Heart left ventricle (tissue), 13 donors: ENCODE measurements at regions not wholly inside any gene's neighbourhood (a gene's known extent, or its start where the extent isn't known, plus 50 kb on each side); places are given as distances from the start of the nearest gene placed in this dataset.

Source experiments
- POLR2A ChIP-seq, 2 donors: fragments of 450-650 bp; IDR thresholded peaks; one replicate each; pipeline ENCODE4 v1.6.1; 2017; ENCODE audit warnings: antibody characterized with exemption in 2 of 2, mild to moderate bottlenecking in 2 of 2, moderate library complexity in 2 of 2
- TF ChIP-seq, protein P1 (sequence below), 12 donors: fragments of 200-600 bp; sonication (generic) in 4 of 12; IDR thresholded peaks; one replicate each; pipeline versions ENCODE4 v1.5.0 to v1.8.0; 2018 to 2022; ENCODE audit warnings: antibody characterized with exemption in 12 of 12, mild to moderate bottlenecking in 5 of 12
- donor health status: ischemic (EF 13 %, LVEDD 7.1; RV severe dilation, severe dysfunction).
- donor health status: DM: no; HTN: yes; CAD: no.
- donor health status: DM: no; HTN: no; CAD: no.
- donor health status: ischemic (EF 25% LVEDD 6.9; RV normal size, moderate dysfunction).
- donor health status: ischemic (EF 25% LVEDD 5.7; RV mildly dilated, moderate dysfunction).
- donor health status: ischemic (EF 35%, LVEDD 5.7; RV mildly dilated, moderate dysfunction).
- donor health status: nonischemic (EF 11% LVEDD 7.7; RV severe dilation, severe dysfunction).
- donor health status: DM: yes; HTN: yes; CAD: no.
- donor health status: PGD.
- donor health status: ischemic (EF 29% LVEDD 5.4; RV normal size, mild dysfunction).
- donor health status: nonischemic (EF 23%, LVEDD 6.1; RV moderate dilation, normal function).

DNA sequence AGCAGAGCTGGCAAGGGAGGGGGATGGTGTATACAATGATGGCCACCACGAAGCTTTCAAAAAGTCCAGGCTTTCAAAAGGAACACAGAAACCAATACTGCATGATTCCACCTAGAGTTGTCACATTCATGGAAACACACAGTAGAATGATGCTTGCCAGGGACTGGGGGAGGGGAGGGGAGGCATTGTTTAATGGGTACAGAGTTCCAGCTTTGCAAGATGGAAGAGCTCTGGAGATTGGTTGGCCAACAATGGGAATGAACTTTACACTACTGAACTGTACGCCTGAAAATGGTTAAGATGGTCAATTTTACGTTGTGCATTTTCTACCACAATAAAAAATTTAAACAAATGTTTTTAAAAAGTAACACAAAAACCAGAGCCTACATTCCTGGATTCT lies 104.5 kb upstream of the KDM7A start:
- TF ChIP-seq, protein P1, sequence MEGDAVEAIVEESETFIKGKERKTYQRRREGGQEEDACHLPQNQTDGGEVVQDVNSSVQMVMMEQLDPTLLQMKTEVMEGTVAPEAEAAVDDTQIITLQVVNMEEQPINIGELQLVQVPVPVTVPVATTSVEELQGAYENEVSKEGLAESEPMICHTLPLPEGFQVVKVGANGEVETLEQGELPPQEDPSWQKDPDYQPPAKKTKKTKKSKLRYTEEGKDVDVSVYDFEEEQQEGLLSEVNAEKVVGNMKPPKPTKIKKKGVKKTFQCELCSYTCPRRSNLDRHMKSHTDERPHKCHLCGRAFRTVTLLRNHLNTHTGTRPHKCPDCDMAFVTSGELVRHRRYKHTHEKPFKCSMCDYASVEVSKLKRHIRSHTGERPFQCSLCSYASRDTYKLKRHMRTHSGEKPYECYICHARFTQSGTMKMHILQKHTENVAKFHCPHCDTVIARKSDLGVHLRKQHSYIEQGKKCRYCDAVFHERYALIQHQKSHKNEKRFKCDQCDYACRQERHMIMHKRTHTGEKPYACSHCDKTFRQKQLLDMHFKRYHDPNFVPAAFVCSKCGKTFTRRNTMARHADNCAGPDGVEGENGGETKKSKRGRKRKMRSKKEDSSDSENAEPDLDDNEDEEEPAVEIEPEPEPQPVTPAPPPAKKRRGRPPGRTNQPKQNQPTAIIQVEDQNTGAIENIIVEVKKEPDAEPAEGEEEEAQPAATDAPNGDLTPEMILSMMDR (IDR thresholded peaks at IDR 0.05): no peak
- no peak for TF ChIP-seq POLR2A (IDR thresholded peaks at IDR 0.05)
